ENCODE measurements at regions not wholly inside any gene's neighbourhood (a gene's known extent, or its start where the extent isn't known, plus 50 kb on each side); places are given as distances from the start of the nearest gene placed in this dataset.

GRCh38 chr20:39412091-39412490 lies 449.9 kb downstream of the DHX35 start:
- TF ChIP-seq, protein P1, sequence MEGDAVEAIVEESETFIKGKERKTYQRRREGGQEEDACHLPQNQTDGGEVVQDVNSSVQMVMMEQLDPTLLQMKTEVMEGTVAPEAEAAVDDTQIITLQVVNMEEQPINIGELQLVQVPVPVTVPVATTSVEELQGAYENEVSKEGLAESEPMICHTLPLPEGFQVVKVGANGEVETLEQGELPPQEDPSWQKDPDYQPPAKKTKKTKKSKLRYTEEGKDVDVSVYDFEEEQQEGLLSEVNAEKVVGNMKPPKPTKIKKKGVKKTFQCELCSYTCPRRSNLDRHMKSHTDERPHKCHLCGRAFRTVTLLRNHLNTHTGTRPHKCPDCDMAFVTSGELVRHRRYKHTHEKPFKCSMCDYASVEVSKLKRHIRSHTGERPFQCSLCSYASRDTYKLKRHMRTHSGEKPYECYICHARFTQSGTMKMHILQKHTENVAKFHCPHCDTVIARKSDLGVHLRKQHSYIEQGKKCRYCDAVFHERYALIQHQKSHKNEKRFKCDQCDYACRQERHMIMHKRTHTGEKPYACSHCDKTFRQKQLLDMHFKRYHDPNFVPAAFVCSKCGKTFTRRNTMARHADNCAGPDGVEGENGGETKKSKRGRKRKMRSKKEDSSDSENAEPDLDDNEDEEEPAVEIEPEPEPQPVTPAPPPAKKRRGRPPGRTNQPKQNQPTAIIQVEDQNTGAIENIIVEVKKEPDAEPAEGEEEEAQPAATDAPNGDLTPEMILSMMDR (IDR thresholded peaks at IDR 0.05; ENCODE audit: extremely low read depth, missing control alignments): no peak
- DNase-seq (ENCODE audit: low spot score): no peak

DNA sequence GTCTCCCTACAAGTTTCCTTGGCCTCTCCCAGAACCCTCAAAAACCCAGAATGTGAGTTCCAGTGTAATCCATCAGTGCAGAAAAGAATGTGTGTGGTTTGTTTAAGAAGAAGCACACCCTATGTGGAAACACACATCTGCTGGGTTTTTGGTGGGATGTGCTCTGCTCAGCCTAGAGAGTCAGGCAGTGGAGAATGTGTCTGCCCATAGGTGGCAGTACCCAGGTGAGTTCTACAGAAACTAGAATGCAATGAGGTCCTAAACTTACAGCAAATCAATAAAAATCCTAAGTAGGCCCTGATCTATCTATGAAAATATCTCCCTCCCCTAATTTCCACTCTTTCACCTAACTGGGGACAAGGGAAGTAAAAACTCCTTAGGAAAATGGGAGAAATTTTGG lies 437.3 kb downstream of the DHX35 start:
- no peak for DNase-seq (ENCODE audit: low spot score)
- TF ChIP-seq, protein P1 (IDR thresholded peaks at IDR 0.05; ENCODE audit: extremely low read depth, missing control alignments): no peak

DNA sequence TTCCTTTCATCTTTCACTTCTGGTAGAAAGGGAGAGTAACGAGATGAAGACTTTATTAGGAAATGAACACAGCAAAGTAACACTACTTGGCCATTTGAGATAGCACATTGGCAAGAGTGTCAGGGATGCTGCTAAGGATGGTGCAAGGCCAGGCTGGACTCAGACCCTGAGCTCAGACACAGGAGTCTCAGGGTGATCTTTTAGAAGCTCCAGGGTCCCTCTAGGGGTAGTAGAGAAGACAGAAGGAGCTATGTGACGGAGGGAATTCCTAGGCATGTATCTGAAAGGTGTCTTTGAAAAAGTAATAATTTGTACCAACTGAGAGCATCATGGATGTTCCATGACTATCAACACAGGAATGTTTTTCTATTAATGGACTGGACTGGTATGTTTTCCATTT lies 436.5 kb downstream of the DHX35 start:
- DNase-seq (ENCODE audit: low spot score): no peak
- TF ChIP-seq, protein P1 (IDR thresholded peaks at IDR 0.05; ENCODE audit: extremely low read depth, missing control alignments): no peak

DNA sequence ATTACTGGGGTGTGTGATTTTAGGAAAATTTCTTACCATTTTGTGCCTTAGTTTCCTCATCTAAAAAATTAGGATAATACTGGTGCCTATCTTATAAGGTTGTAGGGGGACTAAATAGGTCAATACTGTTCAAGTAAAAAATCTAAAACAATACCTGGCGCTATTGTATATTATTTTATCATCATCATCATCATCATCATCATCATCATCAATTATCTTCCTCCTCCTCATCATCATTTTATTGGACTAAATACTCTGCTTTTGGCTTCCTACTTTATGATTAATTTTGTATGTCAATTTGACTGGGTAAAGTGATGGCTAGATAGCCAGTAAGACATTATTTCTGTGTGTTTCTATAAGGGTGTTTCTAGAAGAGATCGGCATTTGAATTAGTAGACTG lies 435.5 kb downstream of the DHX35 start:
- DNase-seq (ENCODE audit: low spot score): no peak
- TF ChIP-seq, protein P1 (IDR thresholded peaks at IDR 0.05; ENCODE audit: extremely low read depth, missing control alignments): no peak

- no peak for DNase-seq (ENCODE audit: low spot score)
- TF ChIP-seq, protein P1 (IDR thresholded peaks at IDR 0.05; ENCODE audit: extremely low read depth, missing control alignments): no peak
These were observed 433.5 kb downstream of the DHX35 start for GRCh38 chr20:39395478-39396291.

DNA sequence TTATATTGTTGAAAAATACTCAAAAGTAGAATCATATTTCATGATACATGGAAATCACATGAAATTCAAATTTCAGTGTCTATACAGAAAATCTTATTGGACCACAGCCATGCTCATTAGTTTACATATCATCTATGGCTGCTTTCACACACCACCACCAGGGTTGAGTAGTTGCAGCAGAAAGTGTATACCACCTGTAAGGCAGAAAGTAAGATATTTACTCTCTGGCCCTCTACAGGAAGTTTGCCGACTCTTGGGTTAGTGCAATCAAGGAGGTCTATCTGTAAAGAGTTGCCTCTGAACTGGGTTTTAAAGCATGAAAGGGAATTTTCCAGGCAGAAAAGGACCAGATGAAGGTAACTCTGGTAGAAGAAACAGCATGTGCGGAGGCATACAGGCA lies 432.3 kb downstream of the DHX35 start:
- no peak for DNase-seq (ENCODE audit: low spot score)
- TF ChIP-seq, protein P1 (IDR thresholded peaks at IDR 0.05; ENCODE audit: extremely low read depth, missing control alignments): no peak

DNA sequence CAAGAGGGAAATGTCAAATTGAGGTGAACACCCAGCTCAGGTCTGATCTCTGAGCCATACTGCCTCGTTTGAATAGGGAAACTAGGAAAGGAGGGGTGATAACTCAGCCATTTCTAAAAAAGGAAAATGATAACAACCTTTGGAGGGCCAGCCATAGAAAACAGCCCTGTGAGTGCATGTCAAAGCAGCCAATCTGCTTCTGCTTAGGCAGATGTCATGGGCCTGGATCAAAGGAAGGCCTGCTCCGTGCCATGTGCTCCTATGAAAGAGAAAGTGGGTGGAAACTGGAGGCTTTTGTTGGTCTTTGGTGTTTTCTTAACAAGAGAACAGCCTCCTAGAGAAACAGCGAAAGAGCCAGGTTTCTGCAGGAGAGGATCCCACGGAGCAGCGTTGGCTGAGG lies 428.0 kb downstream of the DHX35 start:
- no peak for DNase-seq (ENCODE audit: low spot score)
- TF ChIP-seq, protein P1 (IDR thresholded peaks at IDR 0.05; ENCODE audit: extremely low read depth, missing control alignments): no peak
